Gastrocnemius medialis (tissue), 4 donors: ENCODE measurements at regions not wholly inside any gene's neighbourhood (a gene's known extent, or its start where the extent isn't known, plus 50 kb on each side); places are given as distances from the start of the nearest gene placed in this dataset.

Source experiments
- ATAC-seq, 2 donors: fragments of 150-250 bp; one replicate each; pipeline ENCODE4 v1.9.1; 2016
- DNase-seq, 2 donors: peaks; one replicate each; pipeline ENCODE4 v3.0.0-alpha.2; 2019
- H3K27ac ChIP-seq, 4 donors: fragments of 200-600 bp; sonication (generic); 1 replicate in 1 of 4; 2 replicates in 3 of 4; pipeline ENCODE4 v1.5.1; 2016 to 2018; ENCODE audit warnings: mild to moderate bottlenecking in 2 of 4, moderate library complexity in 1 of 4
- H3K27me3 ChIP-seq, 3 donors: fragments of 200-600 bp; sonication (generic) in 2 of 3; 1 replicate in 1 of 3; 2 replicates in 2 of 3; pipeline versions ENCODE4 v1.5.1 to v1.6.0; 2016 to 2019; ENCODE audit warnings: mild to moderate bottlenecking in 1 of 3, moderate library complexity in 1 of 3
- H3K36me3 ChIP-seq, 2 donors: fragments of 200-600 bp; sonication (generic) in 1 of 2; one replicate each; pipeline ENCODE4 v1.5.1; 2017 to 2018
- H3K4me1 ChIP-seq, 2 donors: fragments of 200-600 bp; sonication (generic) in 1 of 2; one replicate each; pipeline ENCODE4 v1.5.1; 2016 to 2017; ENCODE audit warnings: mild to moderate bottlenecking in 2 of 2
- H3K4me3 ChIP-seq, 4 donors: fragments of 200-600 bp; sonication (generic) in 3 of 4; 1 replicate in 1 of 4; 2 replicates in 3 of 4; pipeline ENCODE4 v1.5.1; 2016 to 2019; ENCODE audit warnings: mild to moderate bottlenecking in 2 of 4
- H3K9me3 ChIP-seq, 3 donors: fragments of 200-600 bp; sonication (generic) in 2 of 3; 1 replicate in 1 of 3; 2 replicates in 2 of 3; pipeline ENCODE4 v1.5.1; 2016 to 2019
- CTCF ChIP-seq, 5 experiments: fragments of 450-650 bp in 3 of 5; fragments of 200-600 bp in 2 of 5; sonication (generic) in 2 of 5; IDR thresholded peaks in 4 of 5; conservative IDR thresholded peaks in 1 of 5; 1 replicate in 4 of 5; 2 replicates in 1 of 5; pipeline ENCODE4 v1.5.1; 2016 to 2019; ENCODE audit warnings: antibody characterized with exemption in 5 of 5, mild to moderate bottlenecking in 3 of 5, moderate library complexity in 3 of 5
- POLR2A ChIP-seq, 2 donors: fragments of 450-650 bp; IDR thresholded peaks; one replicate each; pipeline ENCODE4 v1.6.1; 2017; ENCODE audit warnings: antibody characterized with exemption in 2 of 2, mild to moderate bottlenecking in 2 of 2, moderate library complexity in 2 of 2
- in situ Hi-C, 4 donors: fragments of 200-750 bp; cut with MboI; loops; one replicate each; pipeline versions ENCODE4 v1.15.0 to v1.8.0; 2017; ENCODE audit warnings: low sequenced_read_pairs in 4 of 4
- intact Hi-C: fragments of 100-400 bp; cut with DNase I; formaldehyde crosslinking; loops from one replicate; pipeline ENCODE4 v1.15.1; 2023; ENCODE audit warnings: low total_unique reads

- Histone ChIP-seq H3K4me3 (no peak overlapping the region), H3K9me3 (no peaks in the 10 kb centered on the region), H3K27me3 (no peaks in the 10 kb centered on the region), H3K4me1 (no peaks in the 10 kb centered on the region), H3K36me3 (no peaks in the 10 kb centered on the region), H3K27ac (no peak overlapping the region)
- no peak for TF ChIP-seq POLR2A (IDR thresholded peaks at IDR 0.05)
- TF ChIP-seq CTCF (IDR thresholded peaks at IDR 0.05 in 4 of 5, conservative IDR thresholded peaks at IDR 0.05 in 1 of 5), result peak in 2 of 5 experiments; percentile 18 to 50
- intact Hi-C loops, result no loop called here
- DNase-seq (no peak), ATAC-seq (no peak)
- in situ Hi-C loops, result no loop called here
Measured at GRCh38 chr13:26872525-26873385, 112.2 kb upstream of the GPR12 start.

- no peaks in the 10 kb centered on the region for H3K9me3 ChIP-seq
- no peak overlapping the region for H3K4me3 ChIP-seq
- no peak overlapping the region for H3K27ac ChIP-seq
- no peaks in the 10 kb centered on the region for H3K36me3 ChIP-seq
- no peaks in the 10 kb centered on the region for H3K4me1 ChIP-seq
- DNase-seq, result no peak
- no peak for ATAC-seq
- in situ Hi-C loops (no loop called here), intact Hi-C loops (no loop called here)
- no peaks in the 10 kb centered on the region for H3K27me3 ChIP-seq
- TF ChIP-seq POLR2A (IDR thresholded peaks at IDR 0.05) (no peak), CTCF (IDR thresholded peaks at IDR 0.05 in 4 of 5, conservative IDR thresholded peaks at IDR 0.05 in 1 of 5) (no peak)
Measured at GRCh38 chr13:26867451-26868091, 107.0 kb upstream of the GPR12 start.

GRCh38 chr13:26864576-26864975 is 104.0 kb upstream of the GPR12 start:
- Histone ChIP-seq H3K4me3 (no peak overlapping the region), H3K27me3 (no peaks in the 10 kb centered on the region), H3K36me3 (no peaks in the 10 kb centered on the region), H3K9me3 (no peaks in the 10 kb centered on the region), H3K4me1 (no peaks in the 10 kb centered on the region), H3K27ac (no peak overlapping the region)
- intact Hi-C loops (no loop called here), in situ Hi-C loops (no loop called here)
- DNase-seq, result no peak
- no peak for ATAC-seq
- no peak for TF ChIP-seq CTCF (IDR thresholded peaks at IDR 0.05 in 4 of 5, conservative IDR thresholded peaks at IDR 0.05 in 1 of 5)
- TF ChIP-seq POLR2A (IDR thresholded peaks at IDR 0.05), result no peak

- Histone ChIP-seq H3K27ac (no peak overlapping the region), H3K4me3 (no peak overlapping the region), H3K9me3 (no peaks in the 10 kb centered on the region), H3K27me3 (no peaks in the 10 kb centered on the region), H3K4me1 (no peaks in the 10 kb centered on the region), H3K36me3 (no peaks in the 10 kb centered on the region)
- in situ Hi-C loops, result no loop called here
- no peak for TF ChIP-seq CTCF (IDR thresholded peaks at IDR 0.05 in 4 of 5, conservative IDR thresholded peaks at IDR 0.05 in 1 of 5)
- ATAC-seq (no peak), DNase-seq (no peak)
- intact Hi-C loops, result no loop called here
Measured at GRCh38 chr13:26861941-26862340, 101.4 kb upstream of the GPR12 start.
